Upper lobe of right lung (tissue), 1 donor: ENCODE measurements at regions not wholly inside any gene's neighbourhood (a gene's known extent, or its start where the extent isn't known, plus 50 kb on each side); places are given as distances from the start of the nearest gene placed in this dataset.
"Not testable (repeated sequence)": the region's sequence is repeated elsewhere in the genome, so short reads cannot be mapped to it uniquely, and the experiment has no call there.

Experiments
- ATAC-seq: fragments of 200-7000 bp; cut with Tn5 transposase; one replicate; pipeline ENCODE4 v1.9.1; 2020; ENCODE audit warnings: mild to moderate bottlenecking, moderate library complexity
- DNase-seq: peaks from one replicate; pipeline ENCODE4 v3.0.0-alpha.2; 2020
- H3K27ac ChIP-seq: fragments of 200-600 bp; one replicate; pipeline ENCODE4 v1.8.0; 2022
- H3K27me3 ChIP-seq: fragments of 200-600 bp; one replicate; pipeline ENCODE4 v1.8.0; 2022; ENCODE audit warnings: mild to moderate bottlenecking
- H3K36me3 ChIP-seq: fragments of 200-600 bp; one replicate; pipeline ENCODE4 v1.8.0; 2022
- H3K4me1 ChIP-seq: fragments of 200-600 bp; one replicate; pipeline ENCODE4 v1.8.0; 2022
- H3K4me3 ChIP-seq: fragments of 200-600 bp; one replicate; pipeline ENCODE4 v1.8.0; 2022; ENCODE audit warnings: mild to moderate bottlenecking
- H3K9me3 ChIP-seq: fragments of 200-600 bp; one replicate; pipeline ENCODE4 v1.8.0; 2022
- CTCF ChIP-seq: fragments of 200-600 bp; IDR thresholded peaks from one replicate; pipeline ENCODE4 v1.8.0; 2022; ENCODE audit warnings: antibody characterized with exemption
- intact Hi-C: fragments of 100-400 bp; cut with DNase I; formaldehyde crosslinking; loops from one replicate; pipeline ENCODE4 v1.11.0; 2022
- donor health status: DM: no; HTN: yes; CAD: no; lungs with severe emphysema.

- TF ChIP-seq CTCF: no peak
- H3K36me3 ChIP-seq: no peaks in the 10 kb centered on the region
- ATAC-seq (no peak), DNase-seq (no peak)
- no peaks in the 10 kb centered on the region for H3K9me3 ChIP-seq
- H3K4me3 ChIP-seq: no peak overlapping the region
- H3K27me3 ChIP-seq: no peaks in the 10 kb centered on the region
- peaks cover 14% of the 10 kb centered on the region for H3K4me1 ChIP-seq
- intact Hi-C loops: no loop called here
- H3K27ac ChIP-seq: peak overlapping the region; percentile 20
Observed at GRCh38 chr3:73148206-73148605, 86.7 kb downstream of the EBLN2 start.

- ATAC-seq: no peak
- H3K27ac ChIP-seq: no peak overlapping the region
- no peaks in the 10 kb centered on the region for H3K36me3 ChIP-seq
Observed at GRCh38 chr3:73148682-73149081, 87.2 kb downstream of the EBLN2 start.

GRCh38 chr3:73150369-73151130, 89.1 kb downstream of the EBLN2 start:
- intact Hi-C loops: no loop called here
- DNase-seq (no peak), ATAC-seq (no peak)
- Histone ChIP-seq H3K9me3 (no peaks in the 10 kb centered on the region), H3K4me1 (peaks cover 14% of the 10 kb centered on the region), H3K4me3 (no peak overlapping the region), H3K36me3 (no peaks in the 10 kb centered on the region), H3K27ac (no peak overlapping the region), H3K27me3 (no peaks in the 10 kb centered on the region)
- TF ChIP-seq CTCF: no peak

More at GRCh38 chr3:73148682-73149081, 87.2 kb downstream of the EBLN2 start:
- TF ChIP-seq CTCF: no peak
- DNase-seq: no peak
- Histone ChIP-seq H3K27me3 (no peaks in the 10 kb centered on the region), H3K9me3 (no peaks in the 10 kb centered on the region), H3K4me3 (no peak overlapping the region), H3K4me1 (peaks cover 14% of the 10 kb centered on the region)
- intact Hi-C loops: no loop called here

GRCh38 chr3:73152571-73152970, 91.1 kb downstream of the EBLN2 start:
- ATAC-seq, DNase-seq, H3K27me3 ChIP-seq, H3K4me3 ChIP-seq, intact Hi-C loops, H3K36me3 ChIP-seq, H3K27ac ChIP-seq, H3K9me3 ChIP-seq: not testable (repeated sequence)
- H3K4me1 ChIP-seq: peaks cover 12% of the 10 kb centered on the region

GRCh38 chr3:73153057-73153456, 91.6 kb downstream of the EBLN2 start:
- H3K27ac ChIP-seq, H3K4me1 ChIP-seq, intact Hi-C loops, H3K9me3 ChIP-seq, H3K4me3 ChIP-seq, ATAC-seq, H3K36me3 ChIP-seq, H3K27me3 ChIP-seq, DNase-seq: not testable (repeated sequence)

- H3K27ac ChIP-seq, H3K4me3 ChIP-seq, H3K27me3 ChIP-seq, H3K9me3 ChIP-seq, H3K36me3 ChIP-seq, ATAC-seq, H3K4me1 ChIP-seq, DNase-seq, intact Hi-C loops: not testable (repeated sequence)
Observed at GRCh38 chr3:73154261-73154660, 92.8 kb downstream of the EBLN2 start.

- H3K4me3 ChIP-seq, ATAC-seq, DNase-seq, H3K9me3 ChIP-seq, H3K36me3 ChIP-seq, H3K27me3 ChIP-seq, H3K4me1 ChIP-seq, intact Hi-C loops, H3K27ac ChIP-seq: not testable (repeated sequence)
Observed at GRCh38 chr3:73155441-73155840, 94.0 kb downstream of the EBLN2 start.

- Histone ChIP-seq H3K4me1 (no peaks in the 10 kb centered on the region), H3K27ac (no peak overlapping the region), H3K36me3 (no peaks in the 10 kb centered on the region), H3K9me3 (peaks cover 3% of the 10 kb centered on the region), H3K4me3 (no peak overlapping the region), H3K27me3 (no peaks in the 10 kb centered on the region)
- ATAC-seq: no peak
- TF ChIP-seq CTCF: no peak
- intact Hi-C loops: no loop called here
- DNase-seq: no peak
Observed at GRCh38 chr3:73164622-73165021, 103.2 kb downstream of the EBLN2 start.
